Calu3 (cell line): ENCODE measurements at regions not wholly inside any gene's neighbourhood (a gene's known extent, or its start where the extent isn't known, plus 50 kb on each side); places are given as distances from the start of the nearest gene placed in this dataset.

Experiments
- BruUV-seq: library from RNA; stranded (reverse); fragments of 400-500 nt; replicated peaks from 2 replicates; lab custom pipeline; 2021; lab: Mats Ljungman, UMichigan
- CTCF ChIA-PET: fragments of 300-600 bp; sonication (Branson Sonifier 250); formaldehyde crosslinking; loops from one replicate; lab custom pipeline; 2022; ENCODE audit warnings: antibody characterized with exemption; lab: Charles Lee
- DNase-seq: peaks from one replicate; pipeline ENCODE4 v3.0.0; 2022
- H3K27ac Mint-ChIP-seq: one replicate; pipeline ENCODE4 v1.8.0; 2022; ENCODE audit warnings: mixed read lengths; ENCODE audit not compliant: unreplicated experiment
- H3K27me3 Mint-ChIP-seq: one replicate; pipeline ENCODE4 v1.8.0; 2022; ENCODE audit warnings: mixed read lengths; ENCODE audit not compliant: unreplicated experiment
- H3K36me3 Mint-ChIP-seq: one replicate; pipeline ENCODE4 v1.8.0; 2022; ENCODE audit warnings: mild to moderate bottlenecking, moderate library complexity, mixed read lengths; ENCODE audit not compliant: insufficient read depth, unreplicated experiment
- H3K4me1 Mint-ChIP-seq: one replicate; pipeline ENCODE4 v1.8.0; 2022; ENCODE audit warnings: mild to moderate bottlenecking, low read depth, mixed read lengths; ENCODE audit not compliant: unreplicated experiment
- H3K4me3 Mint-ChIP-seq: one replicate; pipeline ENCODE4 v1.8.0; 2022; ENCODE audit warnings: mild to moderate bottlenecking, low read depth, moderate library complexity, mixed read lengths; ENCODE audit not compliant: unreplicated experiment
- H3K9me3 Mint-ChIP-seq: one replicate; pipeline ENCODE4 v1.8.0; 2022; ENCODE audit warnings: low read depth, mixed read lengths; ENCODE audit not compliant: unreplicated experiment
- intact Hi-C: fragments of 100-400 bp; cut with micrococcal nuclease; formaldehyde crosslinking; loops from one replicate; pipeline ENCODE4 v1.10.0; 2022; ENCODE audit not compliant: unreplicated experiment
- TF ChIP-seq, protein P1 (sequence below): fragments of 200-600 bp; IDR thresholded peaks from one replicate; pipeline ENCODE4 v1.8.0; 2022; ENCODE audit warnings: antibody characterized with exemption; ENCODE audit not compliant: unreplicated experiment

DNA sequence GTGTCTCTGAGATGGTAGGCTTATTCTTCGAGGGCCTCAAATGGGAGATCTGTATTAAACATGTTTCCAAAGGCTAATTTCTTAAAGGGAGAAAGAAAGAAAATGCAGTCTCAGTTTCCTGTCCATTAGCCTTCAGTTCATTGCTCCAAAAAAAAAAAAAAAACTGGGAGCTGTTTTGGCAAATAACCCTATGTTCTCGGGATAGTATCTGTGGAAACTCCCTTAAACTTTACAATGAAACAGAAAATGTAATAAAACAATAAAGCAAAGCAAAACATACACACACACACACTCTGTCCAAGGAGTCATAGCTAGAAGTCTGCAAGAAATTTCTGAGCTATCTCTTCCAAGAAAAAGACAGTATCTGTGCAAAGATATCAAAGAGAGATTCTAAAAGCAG is 172.5 kb upstream of the CELF2 start:
- no peak for DNase-seq
- TF ChIP-seq, protein P1, sequence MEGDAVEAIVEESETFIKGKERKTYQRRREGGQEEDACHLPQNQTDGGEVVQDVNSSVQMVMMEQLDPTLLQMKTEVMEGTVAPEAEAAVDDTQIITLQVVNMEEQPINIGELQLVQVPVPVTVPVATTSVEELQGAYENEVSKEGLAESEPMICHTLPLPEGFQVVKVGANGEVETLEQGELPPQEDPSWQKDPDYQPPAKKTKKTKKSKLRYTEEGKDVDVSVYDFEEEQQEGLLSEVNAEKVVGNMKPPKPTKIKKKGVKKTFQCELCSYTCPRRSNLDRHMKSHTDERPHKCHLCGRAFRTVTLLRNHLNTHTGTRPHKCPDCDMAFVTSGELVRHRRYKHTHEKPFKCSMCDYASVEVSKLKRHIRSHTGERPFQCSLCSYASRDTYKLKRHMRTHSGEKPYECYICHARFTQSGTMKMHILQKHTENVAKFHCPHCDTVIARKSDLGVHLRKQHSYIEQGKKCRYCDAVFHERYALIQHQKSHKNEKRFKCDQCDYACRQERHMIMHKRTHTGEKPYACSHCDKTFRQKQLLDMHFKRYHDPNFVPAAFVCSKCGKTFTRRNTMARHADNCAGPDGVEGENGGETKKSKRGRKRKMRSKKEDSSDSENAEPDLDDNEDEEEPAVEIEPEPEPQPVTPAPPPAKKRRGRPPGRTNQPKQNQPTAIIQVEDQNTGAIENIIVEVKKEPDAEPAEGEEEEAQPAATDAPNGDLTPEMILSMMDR: no peak
- H3K27me3 Mint-ChIP-seq: no peaks in the 10 kb centered on the region
- peaks cover 4% of the 10 kb centered on the region for H3K9me3 Mint-ChIP-seq
- no peak overlapping the region for H3K4me3 Mint-ChIP-seq
- BruUV-seq: no TSS peak
- CTCF ChIA-PET: no interaction called here
- no peaks in the 10 kb centered on the region for H3K4me1 Mint-ChIP-seq
- intact Hi-C loops: no loop called here
- no peaks in the 10 kb centered on the region for H3K36me3 Mint-ChIP-seq
- H3K27ac Mint-ChIP-seq: no peak overlapping the region

DNA sequence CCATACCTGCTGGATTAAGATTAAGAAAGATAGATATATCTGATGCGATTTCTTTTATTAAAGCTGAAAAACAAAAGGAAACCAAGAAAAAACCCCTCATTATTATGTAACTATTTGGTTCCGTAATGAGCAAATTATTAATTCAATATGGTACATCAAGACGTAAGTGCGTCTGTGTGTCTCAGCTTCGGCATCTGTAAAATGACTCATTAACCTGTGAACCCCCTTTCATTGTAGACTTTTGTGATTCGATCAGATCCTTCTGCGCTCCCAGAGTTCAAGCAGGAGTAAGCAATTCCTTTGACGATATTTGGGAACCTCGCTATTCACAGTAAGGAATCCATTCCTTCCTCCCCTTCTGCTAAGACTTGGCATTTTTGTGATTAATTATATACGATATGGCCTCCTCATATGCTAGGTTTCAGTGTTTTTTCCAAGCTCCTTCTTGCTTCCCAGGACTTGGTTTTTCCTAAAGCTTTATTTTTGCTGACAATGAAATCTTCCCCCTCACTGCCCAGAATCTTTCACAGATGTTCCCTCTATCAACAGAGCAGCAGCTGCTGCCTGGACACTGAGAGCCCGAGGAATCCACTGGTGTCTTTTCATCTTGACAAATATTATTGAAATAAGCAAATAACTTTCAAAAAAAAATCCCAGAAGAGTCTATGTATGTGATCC is 171.7 kb upstream of the CELF2 start:
- H3K27me3 Mint-ChIP-seq: no peaks in the 10 kb centered on the region
- no TSS peak for BruUV-seq
- no peak for DNase-seq
- H3K9me3 Mint-ChIP-seq: peaks cover 4% of the 10 kb centered on the region
- no peak overlapping the region for H3K27ac Mint-ChIP-seq
- H3K4me1 Mint-ChIP-seq: no peaks in the 10 kb centered on the region
- no peaks in the 10 kb centered on the region for H3K36me3 Mint-ChIP-seq
- TF ChIP-seq, protein P1: no peak
- intact Hi-C loops: no loop called here
- H3K4me3 Mint-ChIP-seq: no peak overlapping the region
- CTCF ChIA-PET: no interaction called here

DNA sequence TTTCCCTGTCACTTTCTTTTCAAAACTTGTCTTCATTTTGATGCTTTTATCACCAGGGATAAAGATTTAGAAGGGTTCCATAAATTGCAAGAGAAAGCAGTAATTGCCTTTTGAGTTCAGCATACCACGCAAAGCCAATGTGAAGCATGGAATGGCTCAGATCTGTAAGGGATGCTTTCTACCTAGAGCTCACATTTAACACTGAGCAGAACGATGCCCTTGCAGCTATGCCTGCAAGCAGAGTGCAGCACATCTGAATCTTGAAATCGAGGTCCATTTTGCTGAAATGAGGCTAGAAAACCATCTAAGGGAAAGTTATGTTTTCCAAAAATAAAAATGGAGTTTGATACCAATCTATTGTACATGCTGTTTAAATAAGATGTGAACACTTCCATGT is 171.2 kb upstream of the CELF2 start:
- CTCF ChIA-PET: no interaction called here
- BruUV-seq: no TSS peak
- Mint-ChIP-seq H3K36me3 (no peaks in the 10 kb centered on the region), H3K27me3 (no peaks in the 10 kb centered on the region), H3K4me1 (no peaks in the 10 kb centered on the region), H3K4me3 (no peak overlapping the region), H3K27ac (no peak overlapping the region), H3K9me3 (peaks cover 4% of the 10 kb centered on the region)
- intact Hi-C loops: no loop called here
- TF ChIP-seq, protein P1: no peak
- no peak for DNase-seq

DNA sequence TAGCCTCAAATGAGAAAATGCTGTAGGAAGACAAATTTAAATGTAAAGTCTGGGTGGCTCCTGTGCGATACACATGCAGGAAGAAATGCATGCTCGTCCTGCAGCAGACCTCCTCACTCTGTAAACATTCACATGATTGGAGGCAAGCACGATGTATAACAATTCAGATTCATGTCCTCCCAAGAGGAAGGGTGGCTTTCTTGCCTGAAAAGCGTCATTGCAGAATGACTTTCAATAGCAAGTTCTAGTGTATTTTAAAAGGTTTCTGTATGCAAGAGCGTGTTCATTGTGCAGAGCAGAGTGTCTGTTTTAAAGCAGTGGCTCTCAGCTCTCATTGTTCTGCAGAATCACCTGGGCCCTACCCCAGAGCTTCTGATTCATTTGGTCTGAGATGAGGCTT is 170.3 kb upstream of the CELF2 start:
- no peak overlapping the region for H3K27ac Mint-ChIP-seq
- no peak overlapping the region for H3K4me3 Mint-ChIP-seq
- no peaks in the 10 kb centered on the region for H3K36me3 Mint-ChIP-seq
- H3K27me3 Mint-ChIP-seq: no peaks in the 10 kb centered on the region
- H3K9me3 Mint-ChIP-seq: peaks cover 4% of the 10 kb centered on the region
- no peak for DNase-seq
- CTCF ChIA-PET: no interaction called here
- H3K4me1 Mint-ChIP-seq: no peaks in the 10 kb centered on the region
- intact Hi-C loops: no loop called here
- no TSS peak for BruUV-seq
- TF ChIP-seq, protein P1: no peak
